Tibial nerve (tissue), 4 donors: ENCODE measurements at regions not wholly inside any gene's neighbourhood (a gene's known extent, or its start where the extent isn't known, plus 50 kb on each side); places are given as distances from the start of the nearest gene placed in this dataset.
"Not testable (repeated sequence)": the region's sequence is repeated elsewhere in the genome, so short reads cannot be mapped to it uniquely, and the experiment has no call there.

Experiments used
- DNase-seq, 2 donors: peaks; one replicate each; pipeline ENCODE4 v3.0.0-alpha.2; 2019; ENCODE audit warnings: low spot score in 2 of 2
- H3K27ac ChIP-seq, 4 donors: fragments of 200-600 bp; sonication (generic) in 3 of 4; one replicate each; pipeline ENCODE4 v1.5.1; 2017 to 2019; ENCODE audit warnings: mild to moderate bottlenecking in 1 of 4
- H3K27me3 ChIP-seq, 2 donors: fragments of 200-600 bp; sonication (generic) in 1 of 2; one replicate each; pipeline versions ENCODE4 v1.5.1 to v1.6.0; 2017 to 2019
- H3K36me3 ChIP-seq, 3 donors: fragments of 200-600 bp; sonication (generic); one replicate each; pipeline ENCODE4 v1.5.1; 2018 to 2019
- H3K4me1 ChIP-seq, 4 donors: fragments of 200-600 bp; sonication (generic) in 3 of 4; one replicate each; pipeline ENCODE4 v1.5.1; 2017 to 2019
- H3K4me3 ChIP-seq, 4 donors: fragments of 200-600 bp; sonication (generic) in 3 of 4; one replicate each; pipeline ENCODE4 v1.5.1; 2017 to 2019; ENCODE audit warnings: mild to moderate bottlenecking in 1 of 4, moderate library complexity in 1 of 4
- H3K9me3 ChIP-seq, 4 donors: fragments of 200-600 bp; sonication (generic) in 3 of 4; one replicate each; pipeline ENCODE4 v1.5.1; 2017 to 2019
- CTCF ChIP-seq, 5 experiments: fragments of 200-600 bp in 3 of 5; fragments of 450-650 bp in 2 of 5; sonication (generic) in 3 of 5; IDR thresholded peaks; one replicate each; pipeline ENCODE4 v1.5.1; 2016 to 2019; ENCODE audit warnings: antibody characterized with exemption in 5 of 5, mild to moderate bottlenecking in 3 of 5, moderate library complexity in 2 of 5
- EP300 ChIP-seq, 2 donors: sonication (generic); formaldehyde crosslinking; IDR thresholded peaks; one replicate each; pipeline ENCODE4 v1.6.1; 2017; ENCODE audit warnings: antibody characterized with exemption in 2 of 2, mild to moderate bottlenecking in 1 of 2
- POLR2A ChIP-seq, 2 donors: fragments of 450-650 bp; IDR thresholded peaks; one replicate each; pipeline ENCODE4 v1.6.1; 2017; ENCODE audit warnings: antibody characterized with exemption in 2 of 2, mild to moderate bottlenecking in 2 of 2, moderate library complexity in 2 of 2
- whole genome bisulfite sequencing, 2 donors: methylation state at CpG; one replicate each; pipeline ENCODE4 v1.1.5; 2018; 5-methylcytosine and 5-hydroxymethylcytosine counted together

- H3K27ac ChIP-seq = peak overlapping the region in 2 of 4 donors; percentile 6 to 16
- no peaks in the 10 kb centered on the region for H3K9me3 ChIP-seq
- H3K4me1 ChIP-seq = peaks cover 0 to 44% (median 9%) of the 10 kb centered on the region in 4 donors
- H3K36me3 ChIP-seq = no peaks in the 10 kb centered on the region
- H3K4me3 ChIP-seq = no peak overlapping the region
- no peaks in the 10 kb centered on the region for H3K27me3 ChIP-seq
- no peak for DNase-seq
- TF ChIP-seq EP300 (IDR thresholded peaks at IDR 0.05) (no peak), POLR2A (IDR thresholded peaks at IDR 0.05) (no peak), CTCF (IDR thresholded peaks at IDR 0.05) (no peak)
- WGBS, 2 donors = 32 to 40% methylated on average over 2 of the region's 2 CpGs
Observed at GRCh38 chr15:38994310-38994709, 429.7 kb upstream of the RASGRP1 start.

GRCh38 chr15:38996111-38996631 is 431.6 kb upstream of the RASGRP1 start:
- H3K4me3 ChIP-seq = no peak overlapping the region
- H3K4me1 ChIP-seq = peaks cover 0 to 44% (median 9%) of the 10 kb centered on the region in 4 donors
- H3K9me3 ChIP-seq = no peaks in the 10 kb centered on the region
- WGBS, 2 donors = 10 to 12% methylated on average over 3 of the region's 3 CpGs
- no peak for TF ChIP-seq POLR2A (IDR thresholded peaks at IDR 0.05)
- TF ChIP-seq CTCF (IDR thresholded peaks at IDR 0.05) = no peak
- no peak for TF ChIP-seq EP300 (IDR thresholded peaks at IDR 0.05)
- no peaks in the 10 kb centered on the region for H3K36me3 ChIP-seq
- H3K27me3 ChIP-seq = no peaks in the 10 kb centered on the region
- peak overlapping the region in 1 of 4 donors; percentile 71 for H3K27ac ChIP-seq
- DNase-seq = no peak

GRCh38 chr15:38997841-38998240 is 433.2 kb upstream of the RASGRP1 start:
- Histone ChIP-seq H3K9me3 (no peaks in the 10 kb centered on the region), H3K36me3 (no peaks in the 10 kb centered on the region), H3K4me1 (peaks cover 0 to 33% (median 9%) of the 10 kb centered on the region in 4 donors), H3K4me3 (no peak overlapping the region), H3K27me3 (no peaks in the 10 kb centered on the region), H3K27ac (no peak overlapping the region)
- DNase-seq = no peak
- TF ChIP-seq EP300 (IDR thresholded peaks at IDR 0.05) (no peak), CTCF (IDR thresholded peaks at IDR 0.05) (no peak), POLR2A (IDR thresholded peaks at IDR 0.05) (no peak)
- 79 to 80% methylated on average over 1 of the region's 1 CpG for WGBS, 2 donors

- Histone ChIP-seq H3K4me3 (no peak overlapping the region), H3K27ac (no peak overlapping the region), H3K36me3 (no peaks in the 10 kb centered on the region), H3K4me1 (peaks cover 0 to 20% (median 9%) of the 10 kb centered on the region in 4 donors), H3K27me3 (no peaks in the 10 kb centered on the region), H3K9me3 (no peaks in the 10 kb centered on the region)
- no peak for DNase-seq
- 89 to 96% methylated on average over 10 of the region's 10 CpGs for WGBS, 2 donors
- TF ChIP-seq EP300 (IDR thresholded peaks at IDR 0.05) = no peak
- no peak for TF ChIP-seq POLR2A (IDR thresholded peaks at IDR 0.05)
- no peak for TF ChIP-seq CTCF (IDR thresholded peaks at IDR 0.05)
Observed at GRCh38 chr15:39000008-39000734, 435.6 kb upstream of the RASGRP1 start.

- H3K36me3 ChIP-seq = no peaks in the 10 kb centered on the region
- H3K27ac ChIP-seq = no peak overlapping the region
- WGBS, 2 donors = 91 to 97% methylated on average over 1 of the region's 1 CpG
- H3K27me3 ChIP-seq = no peaks in the 10 kb centered on the region
- no peak overlapping the region for H3K4me3 ChIP-seq
- no peak for DNase-seq
- TF ChIP-seq EP300 (IDR thresholded peaks at IDR 0.05) (no peak), CTCF (IDR thresholded peaks at IDR 0.05) (no peak), POLR2A (IDR thresholded peaks at IDR 0.05) (no peak)
- H3K4me1 ChIP-seq = no peaks in the 10 kb centered on the region
- peaks cover 0 to 42% (median 5%) of the 10 kb centered on the region in 4 donors for H3K9me3 ChIP-seq
Observed at GRCh38 chr15:39009740-39010139, 445.1 kb upstream of the RASGRP1 start.

- H3K27me3 ChIP-seq, H3K4me3 ChIP-seq, H3K36me3 ChIP-seq, H3K27ac ChIP-seq, H3K4me1 ChIP-seq, DNase-seq: not testable (repeated sequence)
- WGBS, 2 donors = 84 to 93% methylated on average over 3 of the region's 3 CpGs
- H3K9me3 ChIP-seq = peaks cover 0 to 36% (median 3%) of the 10 kb centered on the region in 4 donors
Observed at GRCh38 chr15:39011066-39011465, 446.5 kb upstream of the RASGRP1 start.
